ENCODE measurements at regions not wholly inside any gene's neighbourhood (a gene's known extent, or its start where the extent isn't known, plus 50 kb on each side); places are given as distances from the start of the nearest gene placed in this dataset.

GRCh38 chrX:16431266-16431665 is 218.7 kb upstream of the S100G start:
- DNase-seq = no peak
- WGBS, 2 donors = 100% methylated on average over 1 of the region's 1 CpG
- Histone ChIP-seq H3K4me3 (no peak overlapping the region), H3K4me1 (no peaks in the 10 kb centered on the region), H3K36me3 (ENCODE audit: low read depth, missing control alignments) (no peaks in the 10 kb centered on the region), H3K27ac (no peak overlapping the region), H3K9me3 (no peaks in the 10 kb centered on the region), H3K27me3 (no peaks in the 10 kb centered on the region)
- TF ChIP-seq POLR2A (IDR thresholded peaks at IDR 0.05) (no peak), CTCF (IDR thresholded peaks at IDR 0.05) (no peak)
- intact Hi-C loops (cut with DNase I; ENCODE audit: low total_unique reads) = no loop called here

DNA sequence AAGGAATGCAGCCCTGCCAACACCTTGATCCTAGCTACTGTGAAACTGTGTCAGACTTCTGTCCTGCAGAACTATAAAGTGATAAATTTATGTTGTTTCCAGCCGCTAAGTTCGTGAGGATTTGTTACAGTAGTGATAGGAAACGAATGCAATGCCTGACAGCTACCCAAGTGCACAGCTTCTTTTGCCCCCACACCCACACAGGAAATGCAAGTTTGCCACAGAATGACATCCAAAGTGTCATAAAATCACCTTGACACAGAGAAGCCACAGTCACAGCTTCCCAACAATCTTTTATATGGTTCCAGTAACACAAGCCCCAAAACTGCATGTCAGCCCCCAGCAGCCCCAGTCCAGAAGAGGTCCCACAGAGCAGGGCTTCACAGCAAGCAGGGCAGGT is 216.9 kb upstream of the S100G start:
- intact Hi-C loops (cut with DNase I; ENCODE audit: low total_unique reads) = no loop called here
- Histone ChIP-seq H3K4me1 (no peaks in the 10 kb centered on the region), H3K36me3 (ENCODE audit: low read depth, missing control alignments) (no peaks in the 10 kb centered on the region), H3K27me3 (no peaks in the 10 kb centered on the region), H3K27ac (no peak overlapping the region), H3K4me3 (no peak overlapping the region), H3K9me3 (no peaks in the 10 kb centered on the region)
- TF ChIP-seq POLR2A (IDR thresholded peaks at IDR 0.05) = no peak
- no peak for TF ChIP-seq CTCF (IDR thresholded peaks at IDR 0.05)
- no peak for DNase-seq
- 59 to 69% methylated on average over 3 of the region's 3 CpGs for WGBS, 2 donors

DNA sequence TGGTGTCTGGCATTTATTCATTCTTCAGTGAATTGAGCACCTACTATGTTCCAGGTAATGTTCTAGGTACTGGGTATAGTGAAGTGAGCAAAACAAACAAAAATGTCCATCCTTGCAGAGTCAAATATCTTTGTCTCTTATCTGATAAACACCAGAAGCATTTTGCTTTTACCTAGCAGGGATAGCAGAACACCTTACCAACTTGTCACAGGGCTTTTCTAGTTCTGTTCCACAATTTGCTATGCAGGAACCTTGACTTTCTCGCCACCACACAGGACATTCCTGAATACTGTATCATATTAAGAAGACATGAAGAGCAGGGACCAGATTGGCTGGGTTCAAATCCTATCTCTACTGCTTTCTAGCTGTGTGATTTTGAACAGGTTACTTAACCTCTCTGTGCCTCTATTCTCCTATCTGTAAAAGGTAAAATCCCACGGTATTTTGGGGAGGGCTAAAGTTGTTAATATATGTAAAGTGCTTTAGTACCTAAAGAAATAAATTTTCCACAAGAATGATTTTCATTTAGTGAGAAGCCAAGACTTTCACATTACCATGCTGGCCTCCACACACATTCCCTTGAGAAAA is 214.5 kb upstream of the S100G start:
- no peak for DNase-seq
- no peaks in the 10 kb centered on the region for H3K4me1 ChIP-seq
- no peaks in the 10 kb centered on the region for H3K27me3 ChIP-seq
- intact Hi-C loops (cut with DNase I; ENCODE audit: low total_unique reads) = no loop called here
- H3K4me3 ChIP-seq = no peak overlapping the region
- no peaks in the 10 kb centered on the region for H3K36me3 ChIP-seq (ENCODE audit: low read depth, missing control alignments)
- 93 to 95% methylated on average over 2 of the region's 2 CpGs for WGBS, 2 donors
- TF ChIP-seq POLR2A (IDR thresholded peaks at IDR 0.05) (no peak), CTCF (IDR thresholded peaks at IDR 0.05) (no peak)
- H3K27ac ChIP-seq = no peak overlapping the region
- H3K9me3 ChIP-seq = no peaks in the 10 kb centered on the region

DNA sequence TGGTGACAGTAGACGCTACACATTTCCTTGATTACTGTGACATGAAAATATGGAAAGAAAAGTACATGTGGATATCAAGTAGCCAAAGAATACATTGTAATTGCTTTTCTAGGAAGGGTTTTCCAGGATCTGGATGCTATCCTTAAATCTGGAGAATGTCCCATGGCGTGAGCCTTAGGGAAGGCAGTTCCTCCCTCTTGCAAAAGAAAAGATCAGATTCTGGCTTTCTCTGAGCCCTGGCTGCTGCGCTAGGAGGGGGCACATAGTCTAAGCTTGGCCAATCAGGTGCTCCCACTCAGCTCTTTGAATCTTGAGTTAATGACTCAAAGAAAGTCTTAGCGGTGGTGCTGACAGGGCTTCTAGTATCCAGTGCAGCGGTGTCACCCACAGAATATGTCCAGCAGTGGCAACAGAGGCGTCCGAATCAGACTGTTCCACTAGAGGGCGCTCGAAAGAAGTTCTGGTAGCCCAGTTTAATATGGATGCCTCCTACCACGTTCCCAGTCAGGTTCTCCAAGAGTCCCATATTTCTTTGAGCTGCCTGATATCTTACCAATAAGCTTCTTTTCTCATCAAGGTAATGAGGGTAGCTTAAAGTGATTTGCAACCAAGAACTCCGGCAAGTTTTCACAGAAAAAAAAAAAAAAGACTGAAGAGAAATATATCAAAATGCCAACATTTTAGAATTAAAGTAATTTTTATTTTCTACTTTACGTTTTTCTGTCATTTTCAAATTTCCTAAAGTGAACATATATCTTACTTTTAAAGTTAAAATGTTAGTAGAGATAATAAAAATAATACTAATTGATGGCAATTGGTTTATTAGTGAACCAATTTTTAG is 213.4 kb upstream of the S100G start:
- TF ChIP-seq CTCF (IDR thresholded peaks at IDR 0.05) = peak in 2 of 3 experiments; percentile 35 to 55
- TF ChIP-seq POLR2A (IDR thresholded peaks at IDR 0.05) = no peak
- DNase-seq = peak; percentile 86
- no peaks in the 10 kb centered on the region for H3K27me3 ChIP-seq
- no peaks in the 10 kb centered on the region for H3K4me1 ChIP-seq
- no peaks in the 10 kb centered on the region for H3K9me3 ChIP-seq
- no peaks in the 10 kb centered on the region for H3K36me3 ChIP-seq (ENCODE audit: low read depth, missing control alignments)
- intact Hi-C loops (cut with DNase I; ENCODE audit: low total_unique reads) = no loop called here
- no peak overlapping the region for H3K27ac ChIP-seq
- no peak overlapping the region for H3K4me3 ChIP-seq
- WGBS, 2 donors = 24 to 53% methylated on average over 11 to 12 of the region's 12 CpGs

- intact Hi-C loops (cut with DNase I; ENCODE audit: low total_unique reads) = no loop called here
- Histone ChIP-seq H3K36me3 (ENCODE audit: low read depth, missing control alignments) (no peaks in the 10 kb centered on the region), H3K27me3 (no peaks in the 10 kb centered on the region), H3K4me3 (no peak overlapping the region), H3K9me3 (no peaks in the 10 kb centered on the region), H3K27ac (no peak overlapping the region), H3K4me1 (no peaks in the 10 kb centered on the region)
- TF ChIP-seq POLR2A (IDR thresholded peaks at IDR 0.05) (no peak), CTCF (IDR thresholded peaks at IDR 0.05) (no peak)
- no peak for DNase-seq
Observed at GRCh38 chrX:16440446-16440845, 209.5 kb upstream of the S100G start.

All from testis (tissue), 2 donors.